Endothelial cell of umbilical vein (primary cell): ENCODE measurements at regions not wholly inside any gene's neighbourhood (a gene's known extent, or its start where the extent isn't known, plus 50 kb on each side); places are given as distances from the start of the nearest gene placed in this dataset.

Source experiments
- BruUV-seq: library from RNA; stranded (reverse); fragments of 400-500 nt; replicated peaks from 2 replicates; lab custom pipeline; 2021; lab: Mats Ljungman, UMichigan
- CTCF ChIA-PET: fragments of 300-600, 350-600 bp; sonication (Branson Sonifier 250); formaldehyde crosslinking; loops from one replicate; lab custom pipeline; 2021; ENCODE audit warnings: antibody characterized with exemption, inconsistent platforms; lab: Charles Lee
- POLR2A ChIA-PET: fragments of 300-600, 350-600 bp; sonication (Branson Sonifier 250); formaldehyde crosslinking; loops from one replicate; lab custom pipeline; 2021; ENCODE audit warnings: antibody characterized with exemption, inconsistent platforms; lab: Charles Lee
- DNase-seq: peaks from one replicate; pipeline ENCODE4 v3.0.0-alpha.2; 2011; ENCODE audit warnings: low read depth, low spot score
- FAIRE-seq: peaks from 2 replicates; lab custom pipeline; 2011; peaks lifted over from hg19 to GRCh38; lab: Jason Lieb, UNC
- H2AFZ ChIP-seq: 2 replicates; pipeline ENCODE4 v1.6.0; 2012; ENCODE audit warnings: low read depth, low read length, control low read depth, inconsistent platforms
- H3K27ac ChIP-seq: 2 replicates; pipeline ENCODE4 v1.5.1; 2011; ENCODE audit warnings: low read depth, mild to moderate bottlenecking, control low read depth, low read length, moderate library complexity; ENCODE audit not compliant: insufficient read depth
- H3K27me3 ChIP-seq, 2 experiments: 2 replicates each; pipeline versions ENCODE4 v1.6.0 to v1.6.1; 2011; ENCODE audit warnings: low read length in 2 of 2, mixed read lengths in 1 of 2; ENCODE audit not compliant: control insufficient read depth in 2 of 2, insufficient read depth in 2 of 2
- H3K36me3 ChIP-seq, 2 experiments: 2 replicates in 1 of 2; 3 replicates in 1 of 2; pipeline ENCODE4 v1.5.1; 2011; ENCODE audit warnings: low read length in 2 of 2, mild to moderate bottlenecking in 1 of 2, moderate library complexity in 1 of 2; ENCODE audit not compliant: control insufficient read depth in 2 of 2, insufficient read depth in 2 of 2; ENCODE audit errors: extremely low read depth in 1 of 2
- H3K4me1 ChIP-seq: 3 replicates; pipeline ENCODE4 v1.5.1; 2011; ENCODE audit warnings: mild to moderate bottlenecking, low read length; ENCODE audit not compliant: control insufficient read depth, insufficient read depth; ENCODE audit errors: extremely low read depth
- H3K4me2 ChIP-seq: 2 replicates; pipeline ENCODE4 v1.6.1; 2011; ENCODE audit warnings: low read length, control low read depth, mixed read lengths; ENCODE audit not compliant: insufficient read depth
- H3K4me3 ChIP-seq, 3 experiments: fragments of 200-600 bp in 1 of 3; sonication (generic), shearing (Covaris generic) in 1 of 3; replicated peaks in 1 of 3; 2 replicates each; pipeline ENCODE4 v1.5.1; 2011 to 2016; ENCODE audit warnings: control low read depth in 3 of 3, low read length in 3 of 3, mild to moderate bottlenecking in 2 of 3, inconsistent platforms in 1 of 3, low read depth in 1 of 3, moderate library complexity in 1 of 3; ENCODE audit not compliant: insufficient read depth in 1 of 3
- H3K79me2 ChIP-seq: 2 replicates; pipeline ENCODE4 v1.6.0; 2012; ENCODE audit warnings: low read length, inconsistent platforms; ENCODE audit not compliant: control insufficient read depth, insufficient read depth
- H3K9ac ChIP-seq: replicated peaks from 2 replicates; pipeline ENCODE3; 2011; ENCODE audit warnings: low read length, control low read depth; ENCODE audit not compliant: insufficient read depth; ENCODE audit errors: extremely low read depth
- H3K9me1 ChIP-seq: replicated peaks from 3 replicates; pipeline ENCODE4 v1.6.0; 2011; ENCODE audit warnings: mild to moderate bottlenecking, low read length; ENCODE audit not compliant: control insufficient read depth, insufficient read depth; ENCODE audit errors: extremely low read depth
- H3K9me3 ChIP-seq: replicated peaks from 2 replicates; pipeline ENCODE4 v1.5.1; 2012; ENCODE audit warnings: low read length, inconsistent platforms; ENCODE audit not compliant: control insufficient read depth, insufficient read depth
- H4K20me1 ChIP-seq: replicated peaks from 2 replicates; pipeline ENCODE3; 2011; ENCODE audit warnings: mild to moderate bottlenecking, low read length; ENCODE audit not compliant: control insufficient read depth, insufficient read depth; ENCODE audit errors: extremely low read depth
- CTCF ChIP-seq, 2 donors: IDR thresholded peaks; 1 replicate in 1 of 2; 2 replicates in 1 of 2; pipeline ENCODE4 v1.5.1; 2011; ENCODE audit warnings: low read length in 2 of 2, mild to moderate bottlenecking in 2 of 2, moderate library complexity in 2 of 2, control low read depth in 1 of 2, inconsistent platforms in 1 of 2, low read depth in 1 of 2; ENCODE audit not compliant: insufficient read depth in 1 of 2; ENCODE audit errors: extremely low read depth in 1 of 2
- EZH2 ChIP-seq: IDR thresholded peaks from 2 replicates; pipeline ENCODE4 v1.6.1; 2012; ENCODE audit warnings: borderline replicate concordance, low read depth, mild to moderate bottlenecking, moderate library complexity, low read length, inconsistent platforms; ENCODE audit not compliant: severe bottlenecking
- FOS ChIP-seq: IDR thresholded peaks from 2 replicates; pipeline ENCODE4 v1.6.1; 2011; ENCODE audit warnings: mild to moderate bottlenecking, low read length, moderate library complexity, borderline replicate concordance; ENCODE audit not compliant: insufficient read depth
- GATA2 ChIP-seq: IDR thresholded peaks from 2 replicates; pipeline ENCODE4 v1.7.0; 2011; ENCODE audit warnings: low read depth, mild to moderate bottlenecking, moderate library complexity, mixed read lengths, low read length; ENCODE audit not compliant: insufficient read length, insufficient read depth
- JUN ChIP-seq: IDR thresholded peaks from 2 replicates; pipeline ENCODE4 v1.6.1; 2011; ENCODE audit warnings: borderline replicate concordance, low read depth; ENCODE audit not compliant: insufficient read length, insufficient read depth
- MAX ChIP-seq: IDR thresholded peaks from 2 replicates; pipeline ENCODE4 v1.6.1; 2011; ENCODE audit not compliant: insufficient read depth, insufficient read length
- MYC ChIP-seq: IDR thresholded peaks from one replicate; pipeline ENCODE4 v1.6.1; 2011; ENCODE audit warnings: mild to moderate bottlenecking, low read depth, low read length
- POLR2A ChIP-seq: IDR thresholded peaks from 2 replicates; pipeline ENCODE4 v1.6.1; 2012; ENCODE audit warnings: low read depth, mild to moderate bottlenecking, control low read depth, low read length
- POLR2AphosphoS5 ChIP-seq: IDR thresholded peaks from 2 replicates; pipeline ENCODE4 v1.6.1; 2012; ENCODE audit warnings: low read depth, mild to moderate bottlenecking, control low read depth, low read length, moderate library complexity; ENCODE audit not compliant: insufficient read depth
- dilution Hi-C: fragments of 300-500 bp; cut with MboI; formaldehyde crosslinking; loops from one replicate; pipeline ENCODE4 v1.15.0; 2019; ENCODE audit warnings: low sequenced_read_pairs; ENCODE audit not compliant: extremely low pct_ligation_motif_present
- intact Hi-C: fragments of 100-400 bp; cut with micrococcal nuclease; formaldehyde crosslinking; loops from one replicate; pipeline ENCODE4 v1.10.0; 2022

DNA sequence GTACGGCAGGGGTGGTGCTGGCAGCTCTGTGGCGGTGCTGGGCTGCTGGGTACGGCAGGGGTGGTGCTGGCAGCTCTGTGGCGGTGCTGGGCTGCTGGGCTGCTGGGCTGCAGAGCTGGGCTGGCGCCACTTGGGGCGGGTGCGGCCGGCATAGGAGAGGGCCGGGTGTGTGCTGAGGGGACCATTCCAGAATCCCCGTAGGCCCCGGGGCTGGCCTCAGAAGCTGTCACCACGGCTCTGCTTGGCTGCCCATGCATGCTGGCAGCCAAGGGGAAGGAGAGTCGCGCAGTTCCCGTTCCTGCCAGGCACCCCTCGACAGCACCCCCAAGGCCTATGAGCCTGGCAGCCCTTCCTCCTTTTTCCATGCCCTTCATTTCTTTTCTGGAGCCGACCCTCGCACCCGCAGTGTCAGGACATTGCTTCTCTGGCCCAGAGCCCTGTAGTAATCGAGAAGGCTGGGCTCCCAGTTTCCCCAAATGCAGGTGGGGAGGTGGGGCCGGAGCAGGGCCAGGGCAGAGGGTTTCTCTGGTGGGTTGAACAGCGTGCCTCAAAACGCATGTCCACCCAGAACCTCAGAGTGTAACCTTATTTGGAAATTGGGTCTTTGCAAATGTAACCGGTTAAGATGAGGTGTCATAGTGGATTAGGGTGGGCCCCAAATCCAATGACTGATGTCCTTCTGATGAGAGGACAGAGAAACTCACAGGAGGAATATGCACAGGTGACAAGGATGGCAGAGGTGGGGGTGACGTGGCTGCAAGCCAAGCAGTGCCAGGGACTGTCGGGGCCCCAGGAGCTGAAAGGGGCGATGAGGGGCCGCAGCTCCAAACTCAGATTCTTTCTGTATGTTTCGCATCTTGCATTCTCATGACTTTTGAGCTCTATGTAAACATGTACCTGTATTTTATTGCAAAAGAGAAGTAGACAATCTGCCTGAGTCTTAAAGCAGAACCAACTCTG is 71.0 kb upstream of the ACTRT2 start:
- POLR2A ChIA-PET: no interaction called here
- H3K9ac ChIP-seq: no peak overlapping the region
- no peak overlapping the region for H3K4me2 ChIP-seq
- FAIRE-seq (no peak), DNase-seq (no peak)
- CTCF ChIA-PET: no interaction called here
- dilution Hi-C loops: no loop called here
- H3K36me3 ChIP-seq: no peaks in the 10 kb centered on the region
- BruUV-seq: no TSS peak
- H3K27me3 ChIP-seq: no peaks in the 10 kb centered on the region
- no peaks in the 10 kb centered on the region for H3K9me1 ChIP-seq
- no peaks in the 10 kb centered on the region for H3K79me2 ChIP-seq
- TF ChIP-seq GATA2 (no peak), FOS (no peak), JUN (no peak), POLR2A (no peak), MAX (no peak), POLR2AphosphoS5 (no peak)
- intact Hi-C loops: no loop called here
- no peaks in the 10 kb centered on the region for H3K9me3 ChIP-seq
- no peaks in the 10 kb centered on the region for H4K20me1 ChIP-seq
- H3K4me1 ChIP-seq: no peaks in the 10 kb centered on the region
- H2AFZ ChIP-seq: no peak overlapping the region
- H3K4me3 ChIP-seq: no peak overlapping the region
- no peak overlapping the region for H3K27ac ChIP-seq

- POLR2A ChIA-PET: no interaction called here
- no TSS peak for BruUV-seq
- CTCF ChIA-PET: no interaction called here
- H3K9ac ChIP-seq: no peak overlapping the region
- H3K4me2 ChIP-seq: no peak overlapping the region
- H4K20me1 ChIP-seq: no peaks in the 10 kb centered on the region
- no peaks in the 10 kb centered on the region for H3K79me2 ChIP-seq
- no peaks in the 10 kb centered on the region for H3K27me3 ChIP-seq
- no peak overlapping the region for H3K4me3 ChIP-seq
- intact Hi-C loops (no loop called here), dilution Hi-C loops (no loop called here)
- no peaks in the 10 kb centered on the region for H3K9me3 ChIP-seq
- H3K36me3 ChIP-seq: no peaks in the 10 kb centered on the region
- no peak overlapping the region for H3K27ac ChIP-seq
- FAIRE-seq: no peak
- no peak for TF ChIP-seq JUN
- no peak for TF ChIP-seq GATA2
- TF ChIP-seq POLR2A: no peak
- TF ChIP-seq CTCF (IDR thresholded peaks at IDR 0.05; ENCODE audit: extremely low read depth in 1 of 2, insufficient read depth in 1 of 2, low read depth in 1 of 2, low read length in 2 of 2): no peak
- no peak for TF ChIP-seq MYC
- no peak for TF ChIP-seq FOS
- no peak for TF ChIP-seq POLR2AphosphoS5
- TF ChIP-seq EZH2: no peak
- TF ChIP-seq MAX: no peak
- H2AFZ ChIP-seq: no peak overlapping the region
- no peaks in the 10 kb centered on the region for H3K9me1 ChIP-seq
- no peak for DNase-seq
- H3K4me1 ChIP-seq: no peaks in the 10 kb centered on the region
Measured at GRCh38 chr1:2950926-2951305, 70.4 kb upstream of the ACTRT2 start.
